HepG2 (cell line): ENCODE measurements at regions not wholly inside any gene's neighbourhood (a gene's known extent, or its start where the extent isn't known, plus 50 kb on each side); places are given as distances from the start of the nearest gene placed in this dataset.

Experiments
- ATAC-seq: fragments of 200-7000 bp; cut with Tn5 transposase; 3 replicates; pipeline ENCODE4 v1.9.1; 2020; ENCODE audit warnings: mild to moderate bottlenecking, moderate library complexity
- BruUV-seq: library from RNA; stranded (reverse); fragments of 400-500 nt; replicated peaks from 2 replicates; lab custom pipeline; 2021; lab: Mats Ljungman, UMichigan
- CTCF ChIA-PET: fragments of 300-600 bp; formaldehyde crosslinking; extraction: SDS; loops from one replicate; lab custom pipeline; 2021; ENCODE audit warnings: low total read pairs, inconsistent platforms, low intra/inter-chr PET ratio; lab: Yijun Ruan, JAX
- POLR2A ChIA-PET: fragments of 350-600 bp; sonication (Branson Sonifier 250); formaldehyde crosslinking; loops from one replicate; lab custom pipeline; 2020; ENCODE audit warnings: antibody characterized with exemption, inconsistent platforms; lab: Yijun Ruan, JAX
- DNase-seq: peaks from one replicate; pipeline ENCODE4 v3.0.0-alpha.2; 2015; ENCODE audit warnings: low spot score
- FAIRE-seq: peaks from 3 replicates; lab custom pipeline; 2011; peaks lifted over from hg19 to GRCh38; lab: Jason Lieb, UNC
- H2AFZ ChIP-seq: one replicate; pipeline ENCODE4 v1.6.1; 2011; ENCODE audit warnings: low read length, inconsistent platforms
- H3K27ac ChIP-seq: fragments of 300-600 bp; 3 replicates; pipeline ENCODE4 v1.8.0; 2011; ENCODE audit warnings: mixed run types, mild to moderate bottlenecking, mixed read lengths, low read length, inconsistent platforms; ENCODE audit not compliant: insufficient read depth; ENCODE audit errors: extremely low read length
- H3K27me3 ChIP-seq, 2 experiments: fragments of 200-600 bp in 1 of 2; 2 replicates in 1 of 2; 3 replicates in 1 of 2; pipeline versions ENCODE4 v1.6.0 to v1.8.0; 2011; ENCODE audit warnings: low read length in 2 of 2, mild to moderate bottlenecking in 2 of 2, moderate library complexity in 2 of 2, inconsistent platforms in 1 of 2; ENCODE audit not compliant: insufficient read depth in 2 of 2, control insufficient read depth in 1 of 2
- H3K36me3 ChIP-seq, 2 experiments: fragments of 200-600 bp in 1 of 2; replicated peaks in 1 of 2; 2 replicates in 1 of 2; 3 replicates in 1 of 2; pipeline versions ENCODE4 v1.5.1 to v1.8.0; 2011; ENCODE audit warnings: low read length in 2 of 2, inconsistent platforms in 1 of 2; ENCODE audit not compliant: insufficient read depth in 2 of 2, control insufficient read depth in 1 of 2
- H3K4me1 ChIP-seq: 2 replicates; pipeline ENCODE4 v1.5.1; 2012; ENCODE audit warnings: low read length, inconsistent platforms; ENCODE audit not compliant: insufficient read depth
- H3K4me2 ChIP-seq: 2 replicates; pipeline ENCODE4 v1.6.0; 2011; ENCODE audit warnings: low read depth, low read length, inconsistent platforms
- H3K4me3 ChIP-seq, 3 experiments: fragments of 200-600 bp in 1 of 3; sonication (generic), shearing (Covaris generic) in 1 of 3; replicated peaks in 1 of 3; 2 replicates each; pipeline ENCODE4 v1.5.1; 2011 to 2016; ENCODE audit warnings: low read length in 3 of 3, inconsistent platforms in 2 of 3, low read depth in 2 of 3, mild to moderate bottlenecking in 2 of 3, control low read depth in 1 of 3, mixed read lengths in 1 of 3; ENCODE audit not compliant: insufficient read depth in 1 of 3
- H3K79me2 ChIP-seq: one replicate; pipeline ENCODE4 v1.6.1; 2011; ENCODE audit warnings: low read length, inconsistent platforms; ENCODE audit not compliant: insufficient read depth
- H3K9ac ChIP-seq: 2 replicates; pipeline ENCODE4 v1.6.0; 2011; ENCODE audit warnings: mild to moderate bottlenecking, low read depth, low read length, inconsistent platforms; ENCODE audit not compliant: insufficient read depth
- H3K9me3 ChIP-seq: 2 replicates; pipeline ENCODE4 v1.5.1; 2012; ENCODE audit warnings: mild to moderate bottlenecking, low read length
- H4K20me1 ChIP-seq: 2 replicates; pipeline ENCODE4 v1.6.0; 2011; ENCODE audit warnings: inconsistent platforms, mild to moderate bottlenecking, low read length, moderate library complexity; ENCODE audit not compliant: insufficient read depth
- ATRX ChIP-seq: sonication (generic); formaldehyde crosslinking; IDR thresholded peaks from 2 replicates; pipeline ENCODE4 v1.4.0; 2020; ENCODE audit warnings: missing genetic modification reagents, borderline replicate concordance
- BHLHE40 ChIP-seq: IDR thresholded peaks from 2 replicates; pipeline ENCODE4 v1.6.1; 2011; ENCODE audit warnings: low read length, improper control_type of control experiment
- FOXO4 ChIP-seq: sonication (generic); formaldehyde crosslinking; conservative IDR thresholded peaks from 2 replicates; pipeline ENCODE4 v1.8.1; 2023; ENCODE audit warnings: missing genetic modification reagents
- HNRNPK ChIP-seq: fragments of 200-400 bp; formaldehyde crosslinking; IDR thresholded peaks from 2 replicates; pipeline ENCODE4 v1.6.1; 2018; ENCODE audit warnings: low read length, low read depth, moderate library complexity, mild to moderate bottlenecking; ENCODE audit not compliant: poor library complexity, severe bottlenecking
- KLF16 ChIP-seq, 2 experiments: sonication (generic) in 1 of 2; formaldehyde crosslinking in 1 of 2; IDR thresholded peaks; 2 replicates each; pipeline versions ENCODE4 v1.6.1 to v1.8.0; 2016 to 2023; ENCODE audit warnings: missing genetic modification reagents in 2 of 2, missing compliant biosample characterization in 1 of 2
- MAFG ChIP-seq: sonication (generic); formaldehyde crosslinking; IDR thresholded peaks from 2 replicates; pipeline ENCODE4 v1.5.1; 2020; ENCODE audit warnings: mild to moderate bottlenecking, missing genetic modification reagents
- MBNL3 ChIP-seq: fragments of 250-450 bp; sonication (Bioruptor Pico); conservative IDR thresholded peaks from 2 replicates; pipeline ENCODE4 v1.8.0; 2022; ENCODE audit warnings: mild to moderate bottlenecking, inconsistent platforms
- MLX ChIP-seq: IDR thresholded peaks from 2 replicates; pipeline ENCODE4 v1.6.1; 2016
- MNT ChIP-seq: fragments of 450-650 bp; IDR thresholded peaks from 2 replicates; pipeline ENCODE4 v1.6.1; 2016
- MTA1 ChIP-seq: sonication (generic); formaldehyde crosslinking; IDR thresholded peaks from 2 replicates; pipeline ENCODE4 v1.4.0; 2020; ENCODE audit warnings: missing genetic modification reagents, mild to moderate bottlenecking, borderline replicate concordance
- RAD21 ChIP-seq: fragments of 450-650 bp; formaldehyde crosslinking; IDR thresholded peaks from 2 replicates; pipeline ENCODE4 v1.5.0; 2020; ENCODE audit warnings: mild to moderate bottlenecking
- SIX4 ChIP-seq: sonication (generic); formaldehyde crosslinking; IDR thresholded peaks from 2 replicates; pipeline ENCODE4 v1.4.0; 2020; ENCODE audit warnings: missing genetic modification reagents
- TSC22D2 ChIP-seq: sonication (generic); formaldehyde crosslinking; IDR thresholded peaks from 2 replicates; pipeline ENCODE4 v1.5.1; 2020; ENCODE audit warnings: missing genetic modification reagents, mild to moderate bottlenecking, borderline replicate concordance
- ZNF101 ChIP-seq: sonication (generic); formaldehyde crosslinking; IDR thresholded peaks from 2 replicates; pipeline ENCODE4 v1.4.0; 2020; ENCODE audit warnings: mild to moderate bottlenecking, low read depth, missing genetic modification reagents, borderline replicate concordance
- ZNF350 ChIP-seq: sonication (generic); formaldehyde crosslinking; IDR thresholded peaks from 2 replicates; pipeline ENCODE4 v1.4.0; 2020; ENCODE audit warnings: mild to moderate bottlenecking, low read depth, missing genetic modification reagents, borderline replicate concordance
- ZNF451 ChIP-seq: sonication (generic); formaldehyde crosslinking; IDR thresholded peaks from 2 replicates; pipeline ENCODE4 v1.5.0; 2020; ENCODE audit warnings: mild to moderate bottlenecking, missing genetic modification reagents
- ZNF775 ChIP-seq: sonication (generic); formaldehyde crosslinking; IDR thresholded peaks from 2 replicates; pipeline ENCODE4 v1.4.0; 2020; ENCODE audit warnings: missing genetic modification reagents, mild to moderate bottlenecking, moderate library complexity, borderline replicate concordance
- ZSCAN12 ChIP-seq: sonication (generic); formaldehyde crosslinking; IDR thresholded peaks from 2 replicates; pipeline ENCODE4 v1.9.0; 2021; ENCODE audit warnings: mild to moderate bottlenecking, missing genetic modification reagents
- ZSCAN22 ChIP-seq: sonication (generic); formaldehyde crosslinking; IDR thresholded peaks from 2 replicates; pipeline ENCODE4 v1.4.0; 2020; ENCODE audit warnings: mild to moderate bottlenecking, missing genetic modification reagents
- WGBS: methylation state at CpG from one replicate; pipeline ENCODE4 v1.1.6; 2017; ENCODE audit warnings: low lambda C conversion rate; 5-methylcytosine and 5-hydroxymethylcytosine counted together
- in situ Hi-C: cut with HindIII; loops from 2 replicates; pipeline ENCODE4 v1.10.0; 2017; ENCODE audit warnings: low pct_unique_long_range_greater_than_20kb; ENCODE audit not compliant: extremely low pct_ligation_motif_present
- intact Hi-C: fragments of 100-400 bp; cut with micrococcal nuclease; formaldehyde crosslinking; loops from one replicate; pipeline ENCODE4 v1.10.0; 2022; ENCODE audit not compliant: unreplicated experiment

GRCh38 chr6:12459945-12460661, 169.9 kb downstream of the EDN1 start (continued):
- TF ChIP-seq ZNF775 (CRISPR knock-in tag) = no peak
- no peak for TF ChIP-seq SIX4 (CRISPR knock-in tag)
- no peak for TF ChIP-seq ZNF101 (CRISPR knock-in tag)
- no peak for TF ChIP-seq ZNF350 (CRISPR knock-in tag)
- TF ChIP-seq MBNL3 (CRISPR knock-in tag) = no peak
- no peak for TF ChIP-seq ATRX (CRISPR knock-in tag)
- no peak for TF ChIP-seq BHLHE40
- TF ChIP-seq FOXO4 (CRISPR knock-in tag) = no peak

- no peaks in the 10 kb centered on the region for H4K20me1 ChIP-seq
- H3K4me2 ChIP-seq = no peak overlapping the region
- H3K9ac ChIP-seq = no peak overlapping the region
- in situ Hi-C loops (no loop called here), intact Hi-C loops (no loop called here)
- H3K9me3 ChIP-seq = no peaks in the 10 kb centered on the region
- no peak overlapping the region for H3K27ac ChIP-seq
- H2AFZ ChIP-seq = no peak overlapping the region
- CTCF ChIA-PET = no interaction called here
- peaks cover 0 to 8% of the 10 kb centered on the region in 2 experiments; a peak in 2 of 5 replicates for H3K27me3 ChIP-seq
- DNase-seq (no peak), ATAC-seq (no peak), FAIRE-seq (peak; percentile 32)
- H3K79me2 ChIP-seq = no peaks in the 10 kb centered on the region
- H3K36me3 ChIP-seq = no peaks in the 10 kb centered on the region
- BruUV-seq = no TSS peak
- H3K4me3 ChIP-seq = no peak overlapping the region
- POLR2A ChIA-PET = no interaction called here
- WGBS = 32% methylated on average over 8 of the region's 8 CpGs
- H3K4me1 ChIP-seq = no peaks in the 10 kb centered on the region
- TF ChIP-seq ZNF451 (CRISPR knock-in tag) = no peak
- no peak for TF ChIP-seq MLX (CRISPR knock-in tag)
- TF ChIP-seq TSC22D2 (CRISPR knock-in tag) = no peak
- no peak for TF ChIP-seq MNT
- no peak for TF ChIP-seq ZSCAN12 (CRISPR knock-in tag)
- no peak for TF ChIP-seq ZSCAN22 (CRISPR knock-in tag)
- no peak for TF ChIP-seq MAFG (CRISPR knock-in tag)
- TF ChIP-seq HNRNPK = no peak
- TF ChIP-seq MTA1 = no peak
- no peak for TF ChIP-seq RAD21 (CRISPR knock-in tag)
- TF ChIP-seq KLF16 (CRISPR knock-in tag; IDR thresholded peaks at IDR 0.05) = no peak
Observed at GRCh38 chr6:12467706-12468670, 177.8 kb downstream of the EDN1 start.
